GM18519 (cell line): ENCODE measurements at regions not wholly inside any gene's neighbourhood (a gene's known extent, or its start where the extent isn't known, plus 50 kb on each side); places are given as distances from the start of the nearest gene placed in this dataset.

ENCODE experiments used
- ATAC-seq: cut with Tn5 transposase; IDR thresholded peaks from one replicate; pipeline ENCODE4 v1.9.1; 2021; ENCODE audit warnings: mild to moderate bottlenecking, moderate library complexity; ENCODE audit not compliant: unreplicated experiment, low FRiP score

- no peak for ATAC-seq
Observed at GRCh38 chr4:126834854-126835253, 797.9 kb upstream of the INTU start.

GRCh38 chr4:126838941-126839679 lies 793.6 kb upstream of the INTU start:
- ATAC-seq, result no peak

GRCh38 chr4:126843492-126844067 lies 789.2 kb upstream of the INTU start:
- no peak for ATAC-seq

- no peak for ATAC-seq
Observed at GRCh38 chr4:126850286-126850685, 782.5 kb upstream of the INTU start.

DNA sequence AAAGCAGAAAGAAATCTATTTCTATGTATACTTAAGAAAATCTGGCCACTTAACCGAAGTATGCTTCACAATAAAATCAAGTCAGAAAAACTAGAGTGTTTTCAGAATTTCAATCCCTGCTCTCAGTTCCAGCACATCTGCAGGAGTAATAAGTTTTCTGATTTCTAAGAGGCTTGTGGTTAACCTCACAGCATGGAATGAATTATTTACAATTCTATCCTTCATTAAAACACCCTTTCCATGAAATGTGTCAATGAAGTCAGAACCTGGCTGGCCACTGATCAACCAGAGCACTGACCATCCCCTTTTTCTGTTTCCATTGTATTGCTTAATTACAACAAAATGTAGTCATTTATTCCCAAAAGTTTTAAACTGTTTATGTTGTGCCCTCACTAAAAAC lies 781.4 kb upstream of the INTU start:
- no peak for ATAC-seq

DNA sequence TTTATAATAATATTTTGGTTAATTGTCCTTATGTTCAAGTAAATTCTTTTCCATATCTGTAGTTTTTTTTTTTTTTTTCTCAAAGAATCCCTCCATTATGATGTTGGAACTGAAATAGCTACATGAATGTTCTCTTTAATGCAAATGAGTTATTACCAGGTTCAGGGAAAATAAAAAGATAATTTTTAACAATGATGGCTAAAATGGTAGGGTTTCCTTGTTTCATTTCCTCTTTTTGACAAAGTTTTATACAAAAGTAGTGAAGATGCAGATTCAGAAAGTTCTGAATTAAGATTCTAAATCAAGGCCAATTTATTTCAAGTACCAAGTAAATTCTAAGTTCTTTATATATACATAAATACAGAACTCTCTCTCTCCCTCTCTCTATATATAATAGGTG lies 779.0 kb upstream of the INTU start:
- no peak for ATAC-seq

- ATAC-seq, result no peak
Observed at GRCh38 chr4:126856906-126857305, 775.9 kb upstream of the INTU start.

DNA sequence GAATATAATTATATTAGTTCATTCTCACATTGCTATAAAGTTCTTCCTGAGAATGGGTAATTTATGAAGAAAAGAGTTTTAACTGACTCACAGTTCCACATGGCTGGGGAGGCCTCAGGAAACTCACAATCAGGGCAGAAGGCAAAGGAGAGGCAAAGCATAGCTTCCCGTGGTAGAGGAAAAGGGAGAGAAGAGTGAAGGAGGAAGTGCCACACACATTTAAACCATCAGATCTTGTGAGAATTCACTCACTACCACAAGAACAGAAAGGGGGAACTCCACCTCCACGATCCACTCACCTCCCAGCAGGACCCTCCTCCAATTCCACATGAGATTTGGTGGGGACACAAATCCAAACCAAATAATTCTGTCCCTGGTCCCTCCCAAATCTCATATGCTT lies 773.4 kb upstream of the INTU start:
- no peak for ATAC-seq

DNA sequence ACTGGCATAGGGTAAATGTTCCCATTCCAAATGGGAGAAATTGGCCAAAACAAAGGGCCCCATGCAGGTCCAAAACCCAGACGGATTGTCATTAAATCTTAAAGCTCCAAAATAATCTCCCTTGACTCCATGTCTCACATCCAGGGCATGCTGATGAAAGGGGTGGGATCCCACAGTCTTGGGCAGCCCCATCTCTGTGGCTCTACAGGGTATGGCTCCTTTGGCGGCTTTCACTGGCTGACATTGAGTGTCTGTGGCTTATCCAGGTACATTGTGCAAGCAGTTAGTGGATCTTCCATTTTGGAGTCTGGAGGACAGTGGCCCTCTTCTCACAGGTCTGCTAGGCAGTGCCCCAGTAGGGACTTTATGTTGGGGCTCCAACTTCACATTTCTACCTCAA lies 772.9 kb upstream of the INTU start:
- no peak for ATAC-seq

GRCh38 chr4:126860308-126860707 lies 772.4 kb upstream of the INTU start:
- ATAC-seq, result no peak

GRCh38 chr4:126869967-126870366 lies 762.8 kb upstream of the INTU start:
- no peak for ATAC-seq

DNA sequence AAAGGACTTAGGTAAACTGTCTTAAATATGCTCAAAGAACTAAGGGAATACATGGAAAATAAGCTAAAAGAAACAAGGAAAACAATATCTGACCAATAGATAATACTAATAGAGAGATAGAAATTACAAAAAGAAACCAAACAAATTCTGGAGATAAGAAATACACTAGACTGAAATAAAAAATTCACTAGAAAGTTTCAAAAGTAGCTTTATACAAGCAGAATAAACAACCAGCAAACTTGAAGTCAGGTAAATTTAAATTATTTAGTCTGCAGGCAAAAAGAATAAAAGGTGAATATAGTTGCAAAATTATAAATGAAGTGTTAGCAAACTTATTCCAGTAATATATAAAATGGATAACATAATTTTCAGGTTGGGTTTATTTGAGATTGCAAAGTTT lies 760.9 kb upstream of the INTU start:
- ATAC-seq, result no peak

- no peak for ATAC-seq
Observed at GRCh38 chr4:126874533-126874932, 758.2 kb upstream of the INTU start.

DNA sequence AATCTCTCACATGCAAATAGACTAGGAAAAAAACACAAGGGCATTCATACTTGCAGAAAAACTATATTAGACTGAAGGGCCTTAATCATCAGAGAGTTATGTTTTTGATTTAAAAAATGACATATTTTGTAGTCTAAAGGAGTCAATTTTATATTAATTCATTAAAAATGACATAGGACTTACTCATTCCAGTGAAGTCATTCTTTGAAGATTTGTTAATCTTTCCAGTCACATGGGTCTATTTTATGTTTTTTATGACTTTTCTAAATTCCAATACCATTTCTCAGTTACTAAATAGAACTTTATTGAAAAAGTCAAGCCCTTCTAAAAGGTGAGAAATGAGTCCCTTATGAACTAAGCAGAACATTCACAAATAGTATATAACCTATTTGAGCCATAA lies 743.8 kb upstream of the INTU start:
- no peak for ATAC-seq

- no peak for ATAC-seq
Observed at GRCh38 chr4:126890383-126890782, 742.4 kb upstream of the INTU start.

DNA sequence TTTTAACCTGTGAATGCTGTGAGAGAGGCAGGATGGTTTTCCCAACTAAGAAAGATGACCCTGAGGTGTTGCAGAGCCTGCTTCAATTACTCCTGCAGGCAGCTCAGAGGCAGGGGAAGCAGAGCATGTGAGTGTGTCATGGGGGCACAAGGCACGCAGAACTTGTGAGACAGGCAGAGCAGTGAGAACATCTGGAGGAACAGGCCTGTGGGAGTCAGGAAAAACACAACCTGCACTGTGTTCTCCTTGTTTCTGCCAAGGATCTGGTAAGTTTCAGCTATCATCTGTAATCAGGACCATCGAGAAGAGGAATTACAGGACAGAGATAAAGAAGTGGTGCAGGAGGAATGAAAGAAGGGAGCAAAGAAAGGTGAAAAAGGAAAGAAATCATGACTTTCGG lies 741.8 kb upstream of the INTU start:
- no peak for ATAC-seq

- ATAC-seq, result no peak
Observed at GRCh38 chr4:126894963-126895362, 737.8 kb upstream of the INTU start.

GRCh38 chr4:126895988-126896570 lies 736.7 kb upstream of the INTU start:
- no peak for ATAC-seq

- no peak for ATAC-seq
Observed at GRCh38 chr4:126897038-126897437, 735.7 kb upstream of the INTU start.

GRCh38 chr4:126898815-126899214 lies 733.9 kb upstream of the INTU start:
- ATAC-seq, result no peak

DNA sequence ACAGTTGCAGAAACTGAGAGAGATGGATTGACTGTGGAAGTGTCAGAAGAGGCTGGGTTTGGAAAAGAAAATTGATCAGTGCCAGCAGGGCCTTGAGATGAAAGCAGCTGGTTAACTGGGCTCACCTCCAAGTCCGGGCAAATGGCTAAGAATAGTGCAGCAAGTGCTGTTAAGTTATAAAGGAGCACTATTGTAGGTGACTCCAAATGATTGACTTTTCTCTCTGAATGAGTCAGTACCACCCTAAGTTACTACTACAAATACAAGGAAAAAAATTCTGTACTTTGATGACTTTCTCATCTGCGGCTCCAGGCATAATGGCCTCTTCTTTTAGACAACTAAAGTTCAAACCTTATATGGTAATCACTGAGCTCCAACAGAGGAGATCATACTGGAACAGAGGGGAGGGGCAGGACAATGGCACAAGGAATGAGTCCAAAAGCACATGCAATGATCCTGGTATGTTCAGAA lies 733.4 kb upstream of the INTU start:
- ATAC-seq, result no peak

GRCh38 chr4:126906466-126906865 lies 726.3 kb upstream of the INTU start:
- ATAC-seq, result no peak
